ENCODE measurements at regions not wholly inside any gene's neighbourhood (a gene's known extent, or its start where the extent isn't known, plus 50 kb on each side); places are given as distances from the start of the nearest gene placed in this dataset.

DNA sequence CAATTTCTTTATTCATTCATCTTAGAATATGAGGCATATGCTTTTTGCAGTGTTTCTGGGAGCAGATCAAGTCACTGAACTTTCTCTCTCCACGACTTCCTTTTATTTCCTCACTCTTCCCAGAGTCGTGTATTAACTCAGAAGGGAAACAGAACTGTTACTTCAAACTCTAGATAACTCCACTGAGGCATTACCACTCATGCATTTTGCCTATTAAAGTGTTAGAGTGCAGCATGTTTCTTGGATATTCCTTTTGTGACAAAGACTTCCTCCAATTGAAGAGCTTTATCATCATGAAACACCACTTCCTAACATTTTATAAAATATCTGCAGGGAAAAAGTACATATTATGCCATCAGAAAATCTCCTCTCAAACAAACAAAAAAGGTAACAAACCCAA lies 797.4 kb upstream of the COBL start:
- no peak for DNase-seq

DNA sequence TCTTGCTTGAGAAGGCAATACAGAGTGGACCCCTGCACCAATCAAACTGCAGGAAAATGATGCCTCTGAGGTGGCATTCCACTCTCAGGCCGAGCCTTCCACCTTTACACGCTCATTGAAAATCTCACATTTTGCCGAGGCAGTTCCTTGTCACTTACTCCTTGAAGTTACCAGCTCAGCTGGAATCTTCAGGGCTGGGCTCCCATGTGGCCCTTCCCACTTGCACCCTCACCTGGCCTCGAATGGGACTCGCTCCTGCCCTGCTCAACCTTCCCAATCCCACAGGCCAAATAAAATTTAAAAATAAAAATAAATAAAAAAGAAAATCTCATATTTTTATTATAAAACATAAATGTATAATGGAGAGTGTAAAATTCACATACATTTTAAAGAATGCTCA lies 790.7 kb upstream of the COBL start:
- no peak for DNase-seq

DNA sequence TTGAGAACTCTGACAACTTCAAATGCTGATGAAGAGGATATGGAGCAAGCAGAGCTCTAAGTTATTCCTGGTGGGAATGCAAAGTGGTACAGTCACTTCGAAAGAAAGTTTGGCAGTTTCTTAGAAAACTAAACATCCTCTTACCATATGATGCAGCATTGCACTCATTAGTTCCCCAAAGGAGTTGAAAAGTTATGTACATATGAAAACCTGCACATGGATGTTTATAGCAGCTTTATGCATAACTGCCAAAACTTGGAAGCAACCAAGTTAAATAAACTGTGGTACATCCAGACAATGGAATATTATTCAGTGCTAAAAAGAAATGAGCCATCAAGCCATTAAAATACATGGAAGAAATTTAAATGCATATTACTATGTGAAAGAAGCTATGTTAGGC lies 779.3 kb upstream of the COBL start:
- no peak for DNase-seq

DNA sequence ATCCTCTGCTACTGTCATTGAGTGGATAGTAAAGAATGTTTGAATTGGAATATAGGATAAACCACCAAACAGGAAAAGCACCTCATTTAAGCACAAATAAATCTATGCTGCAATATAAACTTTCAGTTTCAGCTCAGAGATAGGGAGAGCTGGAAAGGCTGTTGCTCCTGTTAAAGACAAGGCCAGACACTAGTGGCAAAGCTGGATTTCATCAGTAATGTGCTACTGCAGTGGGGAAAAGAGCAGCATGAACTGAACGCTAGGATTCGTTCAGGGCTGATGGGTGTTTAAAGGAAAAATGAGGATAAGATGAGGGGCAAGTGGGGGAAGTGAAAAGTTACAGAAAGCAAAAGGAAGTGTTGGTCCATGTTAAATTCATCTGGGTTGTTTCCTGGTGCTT lies 775.4 kb upstream of the COBL start:
- DNase-seq, result no peak

DNA sequence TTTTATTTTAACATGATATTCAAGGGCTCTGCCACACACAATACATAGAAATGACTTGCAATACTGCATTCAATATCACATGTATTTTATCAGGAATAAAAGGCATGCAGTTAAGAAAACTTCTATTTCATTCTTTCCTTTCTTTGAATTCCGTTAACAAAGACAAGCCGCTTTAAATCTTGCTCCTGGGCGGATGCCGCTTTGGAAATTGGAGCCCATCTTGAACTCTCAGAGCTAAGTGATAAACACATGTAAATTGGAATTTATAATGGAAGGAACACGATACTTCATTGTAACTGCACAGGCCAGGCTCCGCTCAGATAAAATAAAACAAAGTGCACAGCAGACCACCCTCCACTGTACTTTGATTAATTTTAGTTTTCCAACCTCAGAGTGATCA lies 774.5 kb upstream of the COBL start:
- DNase-seq, result no peak

DNA sequence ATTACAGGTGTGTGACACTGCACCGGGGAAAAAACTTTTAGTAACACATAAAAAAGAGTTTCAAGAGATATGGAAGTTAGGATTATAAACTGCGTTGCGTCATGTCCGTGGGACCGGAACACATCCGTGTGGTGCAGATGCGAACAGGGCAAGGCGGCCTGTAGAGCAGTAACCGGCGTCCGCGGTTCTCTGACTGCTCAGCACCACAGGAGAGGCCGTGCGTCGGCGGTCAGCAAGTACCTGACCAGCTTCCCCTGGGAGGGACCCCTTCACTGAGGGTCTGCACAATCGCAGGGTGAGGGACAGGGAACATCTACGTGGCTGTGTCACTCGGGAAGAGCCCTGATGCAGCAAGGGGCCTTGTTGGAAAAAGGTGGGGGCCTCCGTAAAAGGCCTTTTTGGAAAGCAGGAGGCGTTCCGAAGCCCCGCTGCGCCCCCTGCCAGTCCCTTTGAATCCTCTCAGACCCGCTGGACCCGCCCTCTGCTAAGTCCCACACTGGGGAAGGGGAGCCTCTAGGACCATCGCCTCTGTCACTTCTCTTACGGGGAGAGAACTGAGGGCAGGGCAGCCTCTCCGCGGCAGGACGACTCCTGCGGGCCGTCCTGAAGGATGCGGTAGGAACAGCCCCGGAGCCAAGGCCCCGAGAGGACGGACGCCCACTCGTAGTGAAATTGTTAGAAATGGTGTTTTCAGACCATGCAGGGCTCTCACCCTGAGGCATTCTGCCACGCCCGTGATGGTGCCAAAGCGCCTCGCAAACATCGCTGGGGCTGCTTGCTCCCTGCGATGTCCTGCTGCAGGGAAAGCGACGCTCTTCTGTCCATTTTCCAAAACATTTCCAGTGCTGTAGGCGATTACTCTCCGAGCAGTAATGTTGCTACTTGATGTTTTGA lies 771.6 kb upstream of the COBL start:
- DNase-seq, result peak; percentile 42

DNA sequence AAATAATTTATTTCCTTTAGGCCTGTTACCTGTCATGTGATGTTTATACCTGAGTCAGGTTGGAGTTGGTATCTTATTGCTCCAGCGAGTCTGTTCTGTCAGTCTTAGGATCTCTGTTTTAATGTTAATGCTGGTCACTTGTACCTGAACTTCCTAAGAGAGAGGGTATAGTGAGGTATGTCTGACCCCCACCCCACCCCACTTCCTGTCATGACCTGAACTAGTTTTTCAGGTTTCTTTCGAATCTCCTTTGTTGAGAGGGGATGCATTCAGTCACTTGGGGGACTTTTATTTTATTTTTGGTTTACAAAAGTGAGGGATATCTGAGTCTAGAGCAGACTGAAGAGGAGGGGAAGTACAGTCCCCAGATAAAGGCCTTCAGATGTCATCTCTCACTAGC lies 769.0 kb upstream of the COBL start:
- no peak for DNase-seq

DNA sequence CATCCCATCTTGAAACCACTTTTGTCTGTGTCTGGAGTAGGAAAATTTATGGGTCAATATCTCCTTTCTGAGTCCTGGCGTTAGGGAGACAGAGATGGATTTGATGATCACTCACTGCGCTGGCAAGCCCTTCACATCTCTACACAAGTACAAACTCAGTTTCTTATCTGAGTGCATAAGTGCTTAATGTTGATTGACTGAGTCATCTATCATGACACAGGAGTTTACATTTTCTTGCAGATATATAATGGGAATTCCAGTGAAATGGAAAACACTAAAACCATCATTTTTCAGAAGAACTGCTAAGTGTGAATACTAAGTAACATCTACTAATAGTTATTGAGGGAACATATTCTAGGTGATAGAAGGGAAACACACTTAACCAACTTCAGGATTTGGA lies 763.9 kb upstream of the COBL start:
- DNase-seq, result no peak

DNA sequence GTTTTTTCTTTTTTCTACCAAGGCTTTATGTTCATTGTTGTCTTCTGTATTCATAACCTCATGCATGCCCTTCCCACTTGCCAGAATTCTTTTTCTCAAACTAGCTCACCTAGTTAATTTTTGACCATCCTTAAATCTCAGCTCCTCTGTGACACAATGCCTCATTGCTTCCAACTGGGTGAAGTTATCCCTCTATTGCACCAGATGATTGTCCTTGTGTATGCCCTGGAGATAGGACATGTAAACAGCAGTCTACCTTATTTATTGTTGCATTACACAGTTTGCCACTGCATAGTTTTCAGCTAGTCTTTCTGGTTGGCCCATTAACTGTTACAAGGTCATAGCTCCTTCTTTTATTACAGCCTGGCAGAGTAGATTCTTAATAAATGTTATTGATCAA lies 763.1 kb upstream of the COBL start:
- no peak for DNase-seq

DNA sequence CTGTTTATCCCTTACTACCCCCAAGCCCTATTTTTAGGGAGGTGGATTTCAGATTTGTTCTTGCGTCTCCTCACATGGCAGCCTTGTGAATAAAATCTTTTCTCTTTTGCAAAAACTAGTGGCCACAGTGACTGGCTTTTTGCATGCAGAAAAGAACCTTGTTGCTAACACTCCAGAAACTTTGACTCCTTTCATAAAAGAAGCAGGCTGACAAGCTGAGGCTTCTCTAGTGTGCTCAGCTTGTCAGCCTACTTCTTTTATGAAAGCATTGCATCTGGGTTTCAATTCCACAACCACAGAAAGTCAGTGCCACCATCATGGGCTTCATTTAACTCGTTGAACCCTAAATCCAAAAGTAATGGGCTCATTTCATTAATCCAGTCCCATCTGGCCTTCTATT lies 761.0 kb upstream of the COBL start:
- no peak for DNase-seq

DNA sequence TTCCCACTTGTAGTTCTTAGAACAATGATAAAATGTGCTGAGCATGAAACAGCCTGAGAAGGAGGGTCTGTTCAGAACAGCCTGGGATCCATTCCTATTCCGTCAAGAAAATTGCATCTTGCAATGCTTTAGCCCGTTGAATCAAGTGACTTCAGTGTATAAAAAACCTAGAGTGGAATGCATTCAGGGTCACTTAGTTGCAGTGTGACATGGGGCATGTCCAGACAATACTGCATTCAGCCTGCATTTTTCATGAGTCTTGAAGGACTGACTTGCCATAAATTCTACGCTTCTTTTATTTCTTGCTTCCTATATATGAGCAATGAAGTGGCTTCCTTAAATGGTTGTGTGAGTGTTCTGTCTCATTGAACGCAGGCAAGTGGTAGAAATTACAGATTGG lies 758.3 kb upstream of the COBL start:
- DNase-seq, result no peak

DNA sequence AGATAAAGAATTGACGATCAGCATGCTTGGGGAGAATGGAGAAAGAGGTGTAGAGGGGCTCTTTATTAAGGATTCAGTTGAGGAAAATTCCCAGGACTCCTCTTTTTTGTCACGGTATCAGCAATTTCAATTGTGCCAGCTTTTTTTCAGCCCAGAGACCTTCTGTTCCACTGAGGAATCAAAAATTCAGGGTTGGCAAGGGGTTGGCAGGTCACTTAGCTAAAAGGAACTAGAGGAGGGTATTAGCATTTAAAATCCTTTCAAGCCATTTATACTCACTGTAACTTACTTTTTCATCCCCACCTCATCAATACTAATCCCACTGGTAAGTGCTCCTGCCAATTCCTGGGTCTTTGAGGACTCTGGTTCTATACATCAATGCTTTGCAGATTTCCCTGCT lies 757.5 kb upstream of the COBL start:
- no peak for DNase-seq

DNA sequence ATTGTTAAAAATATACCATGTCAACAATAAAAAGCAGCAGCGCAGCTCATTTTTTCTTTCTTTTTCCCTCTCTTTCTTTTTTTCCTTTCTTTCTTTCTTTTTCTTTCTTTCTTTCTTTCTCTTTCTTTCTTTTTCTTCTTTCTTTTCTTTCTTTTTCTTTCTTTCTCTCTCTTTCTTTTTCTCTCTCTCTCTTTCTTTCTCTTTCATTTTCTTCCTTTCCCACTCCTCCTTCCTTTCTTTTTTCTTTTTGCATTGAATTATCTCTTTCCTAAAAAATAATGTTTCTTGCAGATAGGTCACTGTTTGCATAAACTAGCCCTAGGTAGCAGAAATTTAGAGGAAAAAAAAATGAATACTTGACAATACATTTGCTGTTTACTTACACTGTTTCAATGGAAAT lies 755.1 kb upstream of the COBL start:
- no peak for DNase-seq

DNA sequence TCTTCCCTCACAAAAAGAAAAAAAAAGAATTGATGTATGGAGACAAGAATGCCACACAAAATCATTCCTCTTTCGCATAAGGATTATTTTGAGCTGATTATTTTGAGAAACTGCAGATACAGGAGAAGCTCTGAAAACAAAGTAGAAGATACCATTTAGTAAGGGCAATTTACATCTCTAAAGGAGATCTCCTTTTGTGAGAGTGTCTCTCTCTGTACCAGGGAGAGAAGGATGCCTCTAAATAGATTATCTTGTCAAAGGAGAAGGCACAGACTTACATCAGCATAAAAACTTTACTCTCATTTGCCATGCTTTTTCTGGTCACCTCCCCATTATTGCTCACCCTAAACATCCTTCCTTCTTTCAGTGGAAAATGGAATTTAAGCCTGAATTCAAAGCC lies 747.9 kb upstream of the COBL start:
- DNase-seq, result no peak

DNA sequence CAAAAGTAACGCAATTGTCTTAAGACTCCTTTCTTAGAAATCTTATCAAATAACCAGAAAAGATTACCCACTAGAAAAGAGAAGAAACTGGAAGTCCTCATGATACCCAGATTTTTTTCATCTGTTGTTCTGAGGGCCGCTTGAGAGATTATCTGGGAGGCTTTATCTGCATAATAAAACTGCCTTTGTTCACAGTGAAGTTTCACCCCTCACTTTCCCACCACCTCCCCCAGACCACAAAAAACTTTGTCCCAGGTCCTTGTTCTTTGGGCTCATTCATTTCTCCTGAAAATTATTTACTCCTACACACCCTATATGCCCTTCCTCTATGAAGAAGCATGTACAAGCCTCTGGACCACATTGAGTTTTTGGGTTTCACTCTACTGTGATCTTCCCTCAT lies 745.1 kb upstream of the COBL start:
- DNase-seq, result no peak

DNA sequence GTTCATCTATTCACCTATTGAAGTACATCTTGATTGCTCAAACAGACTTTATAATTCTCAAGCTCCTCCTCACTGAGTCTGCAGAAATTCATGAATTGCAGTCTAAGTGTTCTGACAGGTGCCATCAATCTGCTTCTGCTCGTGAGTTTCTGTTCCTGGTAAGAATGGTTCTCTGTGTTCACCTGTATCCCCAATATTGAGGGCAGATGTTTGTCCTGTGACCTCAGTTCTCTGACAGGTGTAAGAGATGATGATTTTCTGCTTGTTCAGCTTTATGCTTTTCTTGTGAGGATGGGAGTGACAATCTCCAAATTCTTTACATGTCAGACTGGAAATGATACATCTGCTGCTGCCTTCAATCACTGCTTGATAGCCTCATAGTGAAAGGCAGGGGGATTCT lies 736.9 kb upstream of the COBL start:
- no peak for DNase-seq

DNA sequence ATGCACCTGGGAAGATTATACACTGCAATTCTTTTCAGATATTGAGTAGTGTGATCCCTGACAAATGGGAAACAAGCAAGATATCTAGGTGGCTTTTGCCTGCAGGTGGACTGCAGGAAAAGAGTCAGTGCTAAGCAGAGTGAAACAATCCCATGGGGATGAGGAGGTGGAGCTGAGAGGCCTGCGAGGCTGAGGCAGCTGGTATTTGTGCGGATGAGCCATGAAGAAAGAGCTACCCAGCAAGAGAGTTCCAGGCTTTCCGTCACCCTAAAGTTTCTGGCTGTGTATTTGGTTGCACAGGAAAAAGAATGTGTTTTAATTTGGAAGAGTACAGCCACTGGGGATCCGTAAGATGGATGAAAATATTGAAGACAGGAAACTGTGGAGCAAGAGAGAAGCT lies 714.1 kb upstream of the COBL start:
- no peak for DNase-seq

DNA sequence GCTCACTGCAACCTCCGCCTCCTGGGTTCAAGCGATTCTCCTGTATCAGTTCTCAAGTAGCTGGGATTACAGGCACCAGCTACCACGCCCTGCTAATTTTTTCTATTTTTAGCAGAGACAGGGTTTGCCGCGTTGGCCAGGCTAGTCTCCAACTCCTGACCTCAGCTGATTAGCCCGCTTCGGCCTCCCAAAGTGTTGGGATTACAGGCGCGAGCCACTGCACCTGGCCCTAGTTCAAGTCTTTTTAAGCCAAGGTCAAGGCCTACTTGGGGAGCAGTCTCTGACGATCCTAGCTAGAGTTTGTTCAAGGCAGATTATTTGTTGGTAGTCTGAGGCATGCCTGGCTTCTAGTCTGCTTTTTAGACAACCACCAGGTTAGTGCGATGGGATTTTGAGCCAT lies 709.5 kb upstream of the COBL start:
- DNase-seq, result no peak

DNA sequence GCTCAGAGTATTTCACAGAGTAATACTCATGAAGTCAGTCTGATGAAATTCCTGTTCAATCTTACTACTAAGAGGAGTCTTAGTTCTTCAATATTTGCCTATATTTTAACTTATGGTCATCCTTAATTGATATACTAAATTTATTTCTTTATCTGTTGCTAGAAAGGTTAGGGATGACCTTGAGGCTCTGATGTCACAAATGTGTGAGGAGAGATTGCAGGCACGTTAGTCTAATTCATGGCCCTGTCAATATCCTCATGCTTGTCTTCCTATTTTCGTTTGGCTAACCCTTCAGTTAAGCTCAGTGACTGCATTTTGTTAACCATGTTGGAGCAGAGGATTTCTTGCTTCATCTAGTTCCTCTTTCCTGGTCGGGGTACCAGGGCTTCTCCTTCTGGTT lies 704.7 kb upstream of the COBL start:
- no peak for DNase-seq

DNA sequence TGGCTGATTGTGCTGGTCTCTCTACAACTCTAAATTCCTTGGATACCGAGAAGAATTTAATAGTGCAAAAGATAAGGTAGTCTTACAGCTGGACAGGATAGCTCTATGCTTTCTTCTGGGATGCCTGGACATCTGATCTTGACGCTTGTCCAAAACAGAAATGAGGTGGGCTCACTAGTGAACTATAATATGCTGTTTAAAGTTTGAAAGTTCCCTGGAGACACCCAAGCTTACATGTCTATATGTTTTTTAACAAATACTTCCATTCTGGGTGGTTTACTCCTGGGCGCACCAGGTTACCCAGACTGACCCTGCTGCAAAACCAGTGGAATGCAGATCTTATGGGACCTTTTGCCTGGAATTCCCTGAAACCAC lies 702.1 kb upstream of the COBL start:
- no peak for DNase-seq

DNA sequence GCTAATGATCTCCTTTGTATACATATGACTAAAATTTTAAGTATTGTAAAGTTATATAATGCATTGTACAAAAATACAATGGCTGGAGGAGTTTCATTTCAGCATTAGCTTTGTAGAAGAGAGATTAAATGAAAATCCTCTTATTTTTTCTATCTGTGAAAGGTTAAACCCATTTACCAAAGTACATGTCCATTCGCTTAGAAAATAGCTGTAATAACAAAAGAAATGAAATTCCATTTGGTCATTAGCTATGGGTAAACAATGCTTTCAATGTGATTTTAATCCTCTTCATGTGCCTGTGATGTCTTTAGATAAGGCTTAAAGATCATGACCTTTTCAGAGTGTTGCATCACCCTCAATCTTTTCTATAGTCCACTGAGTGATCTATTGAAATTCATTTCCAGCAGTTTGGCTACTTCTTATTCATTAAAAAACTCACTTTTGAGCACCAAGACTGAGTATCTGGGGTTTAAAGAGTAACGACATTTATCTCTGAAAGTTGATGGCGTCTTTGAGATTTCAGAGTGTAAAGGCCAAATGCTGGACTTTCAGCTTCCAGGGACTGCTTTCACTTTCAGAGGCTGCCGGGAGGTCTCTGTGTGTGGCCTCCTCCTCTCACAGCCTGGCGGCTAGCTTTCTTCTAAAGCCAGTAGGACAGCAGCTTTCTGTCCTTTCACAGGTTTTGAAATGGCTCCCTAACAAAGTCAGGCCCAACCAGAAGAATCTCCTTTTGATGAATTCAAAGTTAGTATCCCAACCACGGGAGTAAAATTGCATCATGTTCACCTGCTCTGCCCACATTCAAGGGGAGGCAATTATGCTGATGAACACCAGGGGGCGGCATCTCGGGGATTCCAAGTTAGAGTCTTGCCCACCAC lies 701.4 kb upstream of the COBL start:
- no peak for DNase-seq

DNA sequence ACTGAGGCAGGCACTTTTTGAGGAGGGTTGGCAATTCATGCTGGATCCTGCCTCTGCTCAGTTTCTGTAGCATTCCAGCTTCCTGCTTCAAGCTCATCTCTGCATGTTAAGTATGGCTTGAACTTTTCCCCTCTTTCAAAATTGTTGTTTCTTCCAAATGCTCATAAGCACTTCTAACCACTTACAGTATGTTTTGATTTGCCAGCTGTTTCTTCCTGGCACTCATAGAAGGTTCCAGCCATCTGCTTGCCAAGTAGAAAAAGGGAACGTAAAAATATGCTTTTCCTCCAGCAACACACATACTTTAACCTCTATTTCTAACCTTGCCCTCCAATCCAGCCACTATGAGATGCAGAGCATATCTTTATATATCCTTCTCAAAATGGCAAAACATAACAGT lies 692.6 kb upstream of the COBL start:
- no peak for DNase-seq

DNA sequence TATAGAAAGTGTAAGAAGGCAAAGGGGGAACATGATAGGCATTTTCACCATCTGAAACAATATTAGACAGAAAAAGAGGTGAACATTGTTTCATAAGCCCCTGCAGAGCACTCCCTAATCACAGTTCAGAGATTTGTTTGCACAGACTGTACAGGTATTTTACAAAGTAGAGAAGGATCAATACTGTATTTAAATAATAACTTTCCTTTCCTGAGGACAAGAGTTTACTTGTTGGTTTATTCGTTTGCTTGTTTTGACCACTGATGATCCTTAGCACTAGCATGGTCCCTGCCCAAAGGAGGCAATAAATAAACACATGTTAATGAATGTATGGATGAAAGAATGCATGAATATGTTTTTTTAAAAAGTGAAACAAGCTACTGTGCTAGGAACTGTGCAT lies 690.1 kb upstream of the COBL start:
- DNase-seq, result no peak

DNA sequence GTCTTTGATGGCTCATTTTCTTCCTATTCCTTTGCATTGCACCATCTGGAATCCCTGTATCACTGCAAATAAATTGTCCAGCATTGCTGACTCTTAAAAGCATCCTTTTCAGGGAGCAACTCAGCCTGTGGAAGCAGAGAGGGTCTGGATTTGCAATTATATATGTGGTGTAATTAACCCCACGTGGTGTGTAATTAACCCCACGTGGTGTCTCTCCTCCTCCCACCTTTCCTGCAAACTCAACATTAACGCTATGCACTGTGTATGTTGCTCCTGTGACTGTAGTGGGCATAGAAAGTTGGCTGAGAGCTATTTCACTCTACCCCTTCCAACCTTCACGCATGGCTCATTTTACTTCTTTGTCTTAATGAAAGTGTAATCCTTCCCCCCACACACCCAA lies 689.0 kb upstream of the COBL start:
- no peak for DNase-seq
